Omental fat pad (tissue), 3 donors: ENCODE measurements at regions not wholly inside any gene's neighbourhood (a gene's known extent, or its start where the extent isn't known, plus 50 kb on each side); places are given as distances from the start of the nearest gene placed in this dataset.

Experiments
- ATAC-seq: fragments of 150-250 bp; one replicate; pipeline ENCODE4 v1.9.1; 2016; ENCODE audit warnings: mild to moderate bottlenecking, moderate library complexity; ENCODE audit not compliant: low FRiP score
- DNase-seq: peaks from one replicate; pipeline ENCODE4 v3.0.0-alpha.2; 2019; ENCODE audit warnings: low spot score
- CTCF ChIP-seq, 3 donors: fragments of 450-650 bp; IDR thresholded peaks; one replicate each; pipeline ENCODE4 v1.5.1; 2016 to 2017; ENCODE audit warnings: antibody characterized with exemption in 3 of 3, mild to moderate bottlenecking in 3 of 3, moderate library complexity in 2 of 3

GRCh38 chr4:123832173-123833026, 435.8 kb downstream of the SPRY1 start:
- DNase-seq (no peak), ATAC-seq (peak; percentile 91)
- TF ChIP-seq CTCF (IDR thresholded peaks at IDR 0.05): no peak

GRCh38 chr4:123833171-123833643, 436.6 kb downstream of the SPRY1 start:
- ATAC-seq (no peak), DNase-seq (no peak)
- TF ChIP-seq CTCF (IDR thresholded peaks at IDR 0.05): no peak

GRCh38 chr4:123835831-123836590, 439.4 kb downstream of the SPRY1 start:
- no peak for ATAC-seq
- no peak for TF ChIP-seq CTCF (IDR thresholded peaks at IDR 0.05)

GRCh38 chr4:123836851-123837595, 440.4 kb downstream of the SPRY1 start:
- TF ChIP-seq CTCF (IDR thresholded peaks at IDR 0.05): no peak
- DNase-seq (no peak), ATAC-seq (no peak)

More at GRCh38 chr4:123835831-123836590, 439.4 kb downstream of the SPRY1 start:
- no peak for DNase-seq

- ATAC-seq (no peak), DNase-seq (no peak)
- no peak for TF ChIP-seq CTCF (IDR thresholded peaks at IDR 0.05)
These were observed 441.9 kb downstream of the SPRY1 start for GRCh38 chr4:123838474-123838873.

- TF ChIP-seq CTCF (IDR thresholded peaks at IDR 0.05): no peak
- no peak for DNase-seq
- ATAC-seq: no peak
These were observed 443.6 kb downstream of the SPRY1 start for GRCh38 chr4:123840197-123840596.
